ENCODE measurements at regions not wholly inside any gene's neighbourhood (a gene's known extent, or its start where the extent isn't known, plus 50 kb on each side); places are given as distances from the start of the nearest gene placed in this dataset.
A peak's percentile ranks its signal among the peaks of the same experiment; 100 is the strongest.

GRCh38 chr5:147179562-147180147 is 55.2 kb upstream of the STK32A start:
- Histone ChIP-seq H2AFZ (ENCODE audit: low read depth, low read length) (no peak overlapping the region), H3K27me3 (ENCODE audit: control insufficient read depth in 2 of 2, insufficient read depth in 2 of 2, low read length in 2 of 2) (peaks cover 0 to 2% of the 10 kb centered on the region in 2 experiments), H3K36me3 (ENCODE audit: control insufficient read depth in 2 of 2, extremely low read depth in 1 of 2, insufficient read depth in 2 of 2, low read length in 2 of 2) (no peaks in the 10 kb centered on the region), H3K79me2 (ENCODE audit: control insufficient read depth, insufficient read depth, low read length) (no peaks in the 10 kb centered on the region), H3K4me1 (ENCODE audit: control insufficient read depth, extremely low read depth, insufficient read depth, low read length) (no peaks in the 10 kb centered on the region), H3K4me2 (ENCODE audit: insufficient read depth, low read length) (no peak overlapping the region), H4K20me1 (replicated peaks; ENCODE audit: control insufficient read depth, extremely low read depth, insufficient read depth, low read length) (no peaks in the 10 kb centered on the region), H3K9me1 (replicated peaks; ENCODE audit: control insufficient read depth, extremely low read depth, insufficient read depth, low read length) (no peaks in the 10 kb centered on the region), H3K9me3 (replicated peaks; ENCODE audit: control insufficient read depth, insufficient read depth, low read length) (no peaks in the 10 kb centered on the region), H3K27ac (ENCODE audit: insufficient read depth, low read depth, low read length) (no peak overlapping the region), H3K9ac (replicated peaks; ENCODE audit: extremely low read depth, insufficient read depth, low read length) (no peak overlapping the region), H3K4me3 (replicated peaks in 1 of 3; ENCODE audit: insufficient read depth in 1 of 3, low read depth in 1 of 3, low read length in 3 of 3) (no peak overlapping the region)
- TF ChIP-seq POLR2AphosphoS5 (IDR thresholded peaks at IDR 0.05; ENCODE audit: insufficient read depth, low read depth, low read length) = no peak
- TF ChIP-seq EZH2 (IDR thresholded peaks at IDR 0.05; ENCODE audit: borderline replicate concordance, low read depth, low read length, severe bottlenecking) = no peak
- TF ChIP-seq JUN (IDR thresholded peaks at IDR 0.05; ENCODE audit: borderline replicate concordance, insufficient read depth, insufficient read length, low read depth) = no peak
- no peak for TF ChIP-seq FOS (IDR thresholded peaks at IDR 0.05; ENCODE audit: borderline replicate concordance, insufficient read depth, low read length)
- no peak for TF ChIP-seq GATA2 (IDR thresholded peaks at IDR 0.05; ENCODE audit: insufficient read depth, insufficient read length, low read depth, low read length)
- no peak for TF ChIP-seq CTCF (IDR thresholded peaks at IDR 0.05; ENCODE audit: extremely low read depth in 1 of 2, insufficient read depth in 1 of 2, low read depth in 1 of 2, low read length in 2 of 2)
- TF ChIP-seq POLR2A (IDR thresholded peaks at IDR 0.05; ENCODE audit: low read depth, low read length) = no peak
- TF ChIP-seq MYC (IDR thresholded peaks at IDR 0.05; ENCODE audit: low read depth, low read length) = no peak
- no peak for TF ChIP-seq MAX (IDR thresholded peaks at IDR 0.05; ENCODE audit: insufficient read depth, insufficient read length)
- DNase-seq (ENCODE audit: low read depth, low spot score) = no peak
- dilution Hi-C loops (cut with MboI; ENCODE audit: extremely low pct_ligation_motif_present, low sequenced_read_pairs) (no loop called here), intact Hi-C loops (cut with micrococcal nuclease) (no loop called here)
- CTCF ChIA-PET = interaction anchor here (0.9 to 3.6 kb wide), 7 partner anchors 9 to 646 kb away, joined by 3 to 54 read pairs (median 4); no protein-coding TSS in a partner anchor
- POLR2A ChIA-PET = no interaction called here
- FAIRE-seq = peak; percentile 33
- no TSS peak for BruUV-seq (replicated peaks)

Measured in endothelial cell of umbilical vein (primary cell).